ENCODE measurements at regions not wholly inside any gene's neighbourhood (a gene's known extent, or its start where the extent isn't known, plus 50 kb on each side); places are given as distances from the start of the nearest gene placed in this dataset.
"Not testable (repeated sequence)": the region's sequence is repeated elsewhere in the genome, so short reads cannot be mapped to it uniquely, and the experiment has no call there.

- Histone ChIP-seq H3K27me3 (no peaks in the 10 kb centered on the region), H3K27ac (no peak overlapping the region), H3K9me3 (no peaks in the 10 kb centered on the region), H3K4me3 (no peak overlapping the region), H3K4me1 (no peaks in the 10 kb centered on the region), H3K36me3 (no peaks in the 10 kb centered on the region)
- ATAC-seq (peak; percentile 71), DNase-seq (no peak)
- intact Hi-C loops (cut with DNase I) = no loop called here
- TF ChIP-seq CTCF (IDR thresholded peaks at IDR 0.05) = no peak
These were observed 77.1 kb upstream of the UBE2E1 start for GRCh38 chr3:23728601-23729117.

- DNase-seq; H3K9me3 ChIP-seq; H3K4me1 ChIP-seq; intact Hi-C loops (cut with DNase I); H3K27ac ChIP-seq; H3K27me3 ChIP-seq; H3K4me3 ChIP-seq; ATAC-seq; H3K36me3 ChIP-seq: not testable (repeated sequence)
These were observed 76.4 kb upstream of the UBE2E1 start for GRCh38 chr3:23729362-23729761.

DNA sequence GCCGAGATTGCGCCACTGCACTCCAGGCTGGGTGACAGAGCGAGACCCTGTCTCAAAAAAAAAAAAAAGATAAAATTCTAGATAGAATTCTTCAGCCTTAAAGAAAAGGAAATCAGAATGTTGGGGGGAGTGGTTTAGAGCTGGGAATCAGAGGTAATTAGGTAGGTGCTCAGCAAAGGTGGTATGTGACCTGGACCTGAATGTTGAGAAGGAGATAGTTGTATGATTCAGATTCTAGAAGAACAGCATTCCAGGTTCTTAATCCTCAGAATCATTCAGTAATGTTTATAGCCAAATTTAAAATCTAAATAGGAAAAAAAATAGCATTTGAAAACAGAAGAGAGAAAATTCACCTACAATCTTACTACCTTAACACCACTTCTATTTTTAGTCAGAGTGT is 71.3 kb upstream of the UBE2E1 start:
- Histone ChIP-seq H3K27me3 (no peaks in the 10 kb centered on the region), H3K4me1 (peaks cover 11% of the 10 kb centered on the region), H3K27ac (no peak overlapping the region), H3K36me3 (no peaks in the 10 kb centered on the region), H3K9me3 (no peaks in the 10 kb centered on the region), H3K4me3 (no peak overlapping the region)
- TF ChIP-seq CTCF (IDR thresholded peaks at IDR 0.05) = no peak
- intact Hi-C loops (cut with DNase I) = no loop called here
- ATAC-seq = no peak
- DNase-seq = no peak

GRCh38 chr3:23735062-23735461 is 70.7 kb upstream of the UBE2E1 start:
- H3K4me1 ChIP-seq = peaks cover 15% of the 10 kb centered on the region
- intact Hi-C loops (cut with DNase I) = no loop called here
- H3K4me3 ChIP-seq = no peak overlapping the region
- no peaks in the 10 kb centered on the region for H3K36me3 ChIP-seq
- no peak for ATAC-seq
- TF ChIP-seq CTCF (IDR thresholded peaks at IDR 0.05) = no peak
- no peaks in the 10 kb centered on the region for H3K9me3 ChIP-seq
- no peak for DNase-seq
- no peak overlapping the region for H3K27ac ChIP-seq
- H3K27me3 ChIP-seq = no peaks in the 10 kb centered on the region

GRCh38 chr3:23735535-23736326 is 70.0 kb upstream of the UBE2E1 start:
- no peak overlapping the region for H3K4me3 ChIP-seq
- H3K27me3 ChIP-seq = no peaks in the 10 kb centered on the region
- intact Hi-C loops (cut with DNase I) = no loop called here
- H3K27ac ChIP-seq = no peak overlapping the region
- H3K9me3 ChIP-seq = no peaks in the 10 kb centered on the region
- ATAC-seq (peak; percentile 20), DNase-seq (no peak)
- H3K4me1 ChIP-seq = peaks cover 22% of the 10 kb centered on the region
- TF ChIP-seq CTCF (IDR thresholded peaks at IDR 0.05) = no peak
- H3K36me3 ChIP-seq = no peaks in the 10 kb centered on the region

DNA sequence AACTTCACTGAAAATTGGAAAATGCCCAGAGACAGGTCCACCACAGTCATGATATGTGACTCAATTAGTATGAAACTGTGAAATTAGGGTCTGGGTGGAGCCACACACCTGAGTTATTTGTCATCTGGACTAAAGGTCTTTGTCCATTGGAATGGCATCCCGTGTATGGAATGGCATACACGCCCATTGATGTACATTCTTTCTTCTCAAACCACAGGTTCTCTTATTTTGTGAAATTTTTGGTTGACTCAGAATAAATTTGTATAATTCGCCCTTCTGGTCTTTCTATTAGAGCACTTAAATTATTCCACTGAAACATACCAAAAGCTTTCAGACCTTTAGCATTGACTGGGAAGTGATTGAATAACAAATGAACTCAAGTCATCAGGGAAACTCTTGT is 66.8 kb upstream of the UBE2E1 start:
- DNase-seq = no peak
- no peaks in the 10 kb centered on the region for H3K36me3 ChIP-seq
- ATAC-seq = no peak
- TF ChIP-seq CTCF (IDR thresholded peaks at IDR 0.05) = no peak
- no peak overlapping the region for H3K27ac ChIP-seq
- H3K9me3 ChIP-seq = no peaks in the 10 kb centered on the region
- intact Hi-C loops (cut with DNase I) = no loop called here
- H3K27me3 ChIP-seq = no peaks in the 10 kb centered on the region
- peaks cover 25% of the 10 kb centered on the region for H3K4me1 ChIP-seq
- H3K4me3 ChIP-seq = no peak overlapping the region
